IPS-20b (cell line): ENCODE measurements at regions not wholly inside any gene's neighbourhood (a gene's known extent, or its start where the extent isn't known, plus 50 kb on each side); places are given as distances from the start of the nearest gene placed in this dataset.
"Not testable (repeated sequence)": the region's sequence is repeated elsewhere in the genome, so short reads cannot be mapped to it uniquely, and the experiment has no call there.

Experiments used
- H3K27ac ChIP-seq: one replicate; pipeline ENCODE4 v1.5.1; 2013; ENCODE audit warnings: low read length
- H3K27me3 ChIP-seq: 2 replicates; pipeline ENCODE4 v1.6.1; 2013; ENCODE audit warnings: mild to moderate bottlenecking, low read length, inconsistent platforms; ENCODE audit not compliant: insufficient read depth
- H3K36me3 ChIP-seq: 2 replicates; pipeline ENCODE4 v1.6.1; 2013; ENCODE audit warnings: low read depth, mild to moderate bottlenecking, inconsistent platforms, low read length, moderate library complexity; ENCODE audit not compliant: insufficient read depth
- H3K4me1 ChIP-seq: 2 replicates; pipeline ENCODE4 v1.6.1; 2013; ENCODE audit warnings: mild to moderate bottlenecking, control low read depth, inconsistent platforms, low read length, moderate library complexity; ENCODE audit not compliant: insufficient read depth
- H3K4me3 ChIP-seq: 2 replicates; pipeline ENCODE4 v1.5.1; 2013; ENCODE audit warnings: mild to moderate bottlenecking, low read length, inconsistent platforms
- H3K9ac ChIP-seq: 2 replicates; pipeline ENCODE4 v1.6.1; 2013; ENCODE audit warnings: low read depth, mild to moderate bottlenecking, inconsistent platforms, low read length, moderate library complexity
- H3K9me3 ChIP-seq: 2 replicates; pipeline ENCODE4 v1.6.1; 2013; ENCODE audit warnings: mild to moderate bottlenecking, low read depth, low read length, inconsistent platforms; ENCODE audit not compliant: insufficient read depth

- Histone ChIP-seq H3K4me1 (peaks cover 13% of the 10 kb centered on the region; the same call in 1 of the 2 replicates), H3K36me3 (peaks cover 7% of the 10 kb centered on the region; the same call in 1 of the 2 replicates), H3K27me3 (no peaks in the 10 kb centered on the region), H3K9ac (no peak overlapping the region), H3K9me3 (peaks cover 8% of the 10 kb centered on the region), H3K27ac (no peak overlapping the region), H3K4me3 (no peak overlapping the region)
Measured at GRCh38 chr7:32676249-32676941, 181.1 kb downstream of the AVL9 start.

- Histone ChIP-seq H3K27me3 (no peaks in the 10 kb centered on the region), H3K9ac (no peak overlapping the region), H3K4me1 (peaks cover 6% of the 10 kb centered on the region; the same call in 1 of the 2 replicates), H3K4me3 (no peak overlapping the region), H3K27ac (no peak overlapping the region), H3K9me3 (peaks cover 8% of the 10 kb centered on the region), H3K36me3 (peaks cover 7% of the 10 kb centered on the region; the same call in 1 of the 2 replicates)
Measured at GRCh38 chr7:32673275-32673983, 178.1 kb downstream of the AVL9 start.

GRCh38 chr7:32670110-32671025, 175.1 kb downstream of the AVL9 start:
- no peak overlapping the region for H3K27ac ChIP-seq
- peaks cover 6% of the 10 kb centered on the region; the same call in 1 of the 2 replicates for H3K4me1 ChIP-seq
- H3K4me3 ChIP-seq: no peak overlapping the region
- no peaks in the 10 kb centered on the region for H3K9me3 ChIP-seq
- no peaks in the 10 kb centered on the region for H3K27me3 ChIP-seq
- no peaks in the 10 kb centered on the region for H3K36me3 ChIP-seq
- no peak overlapping the region for H3K9ac ChIP-seq

GRCh38 chr7:32669173-32669870, 174.0 kb downstream of the AVL9 start:
- H3K4me3 ChIP-seq, H3K4me1 ChIP-seq, H3K27me3 ChIP-seq, H3K36me3 ChIP-seq, H3K9ac ChIP-seq, H3K9me3 ChIP-seq, H3K27ac ChIP-seq: not testable (repeated sequence)

- not testable (repeated sequence) for H3K9ac ChIP-seq, H3K27ac ChIP-seq, H3K36me3 ChIP-seq, H3K4me3 ChIP-seq, H3K4me1 ChIP-seq, H3K9me3 ChIP-seq, H3K27me3 ChIP-seq
Measured at GRCh38 chr7:32668387-32669097, 173.3 kb downstream of the AVL9 start.

GRCh38 chr7:32667586-32667985, 172.3 kb downstream of the AVL9 start:
- H3K9me3 ChIP-seq, H3K4me3 ChIP-seq, H3K27ac ChIP-seq, H3K4me1 ChIP-seq, H3K36me3 ChIP-seq, H3K9ac ChIP-seq, H3K27me3 ChIP-seq: not testable (repeated sequence)

GRCh38 chr7:32663805-32664211, 168.5 kb downstream of the AVL9 start:
- H3K9ac ChIP-seq: peak overlapping the region; percentile 9; the same call in 1 of the 2 replicates
- not testable (repeated sequence) for H3K9me3 ChIP-seq, H3K4me1 ChIP-seq, H3K27ac ChIP-seq, H3K4me3 ChIP-seq, H3K27me3 ChIP-seq, H3K36me3 ChIP-seq

GRCh38 chr7:32662509-32662908, 167.2 kb downstream of the AVL9 start:
- H3K4me1 ChIP-seq, H3K36me3 ChIP-seq, H3K9me3 ChIP-seq, H3K27ac ChIP-seq, H3K9ac ChIP-seq, H3K27me3 ChIP-seq, H3K4me3 ChIP-seq: not testable (repeated sequence)

GRCh38 chr7:32661929-32662328, 166.6 kb downstream of the AVL9 start:
- H3K9ac ChIP-seq: no peak overlapping the region
- no peak overlapping the region for H3K27ac ChIP-seq
- H3K4me3 ChIP-seq: no peak overlapping the region
- peaks cover 5% of the 10 kb centered on the region; the same call in 1 of the 2 replicates for H3K4me1 ChIP-seq
- H3K36me3 ChIP-seq: no peaks in the 10 kb centered on the region
- H3K9me3 ChIP-seq: no peaks in the 10 kb centered on the region
- H3K27me3 ChIP-seq: no peaks in the 10 kb centered on the region

- H3K4me1 ChIP-seq: peaks cover 9% of the 10 kb centered on the region; the same call in 1 of the 2 replicates
- no peak overlapping the region for H3K27ac ChIP-seq
- no peaks in the 10 kb centered on the region for H3K36me3 ChIP-seq
- H3K9me3 ChIP-seq: no peaks in the 10 kb centered on the region
- H3K4me3 ChIP-seq: no peak overlapping the region
- no peaks in the 10 kb centered on the region for H3K27me3 ChIP-seq
- H3K9ac ChIP-seq: no peak overlapping the region
Measured at GRCh38 chr7:32661501-32661900, 166.2 kb downstream of the AVL9 start.

- Histone ChIP-seq H3K4me1 (peaks cover 9% of the 10 kb centered on the region; the same call in 1 of the 2 replicates), H3K36me3 (no peaks in the 10 kb centered on the region), H3K9ac (no peak overlapping the region), H3K27me3 (no peaks in the 10 kb centered on the region), H3K9me3 (no peaks in the 10 kb centered on the region), H3K4me3 (no peak overlapping the region), H3K27ac (no peak overlapping the region)
Measured at GRCh38 chr7:32660936-32661335, 165.6 kb downstream of the AVL9 start.
